Gastroesophageal sphincter (tissue), 3 donors: ENCODE measurements at regions not wholly inside any gene's neighbourhood (a gene's known extent, or its start where the extent isn't known, plus 50 kb on each side); places are given as distances from the start of the nearest gene placed in this dataset.

Source experiments
- EP300 ChIP-seq: sonication (generic); formaldehyde crosslinking; IDR thresholded peaks from one replicate; pipeline ENCODE4 v1.6.1; 2017; ENCODE audit warnings: antibody characterized with exemption, mild to moderate bottlenecking
- POLR2A ChIP-seq, 2 donors: fragments of 450-650 bp; IDR thresholded peaks; one replicate each; pipeline ENCODE4 v1.6.1; 2017; ENCODE audit warnings: antibody characterized with exemption in 2 of 2, mild to moderate bottlenecking in 2 of 2, moderate library complexity in 1 of 2
- POLR2AphosphoS5 ChIP-seq: sonication (generic); formaldehyde crosslinking; IDR thresholded peaks from one replicate; pipeline ENCODE4 v1.6.1; 2017; ENCODE audit warnings: antibody characterized with exemption
- TF ChIP-seq, protein P1 (sequence below), 4 experiments: fragments of 200-600 bp in 2 of 4; fragments of 450-650 bp in 2 of 4; sonication (generic) in 1 of 4; IDR thresholded peaks; one replicate each; pipeline ENCODE4 v1.5.1; 2017 to 2019; ENCODE audit warnings: antibody characterized with exemption in 4 of 4, mild to moderate bottlenecking in 2 of 4, moderate library complexity in 2 of 4

DNA sequence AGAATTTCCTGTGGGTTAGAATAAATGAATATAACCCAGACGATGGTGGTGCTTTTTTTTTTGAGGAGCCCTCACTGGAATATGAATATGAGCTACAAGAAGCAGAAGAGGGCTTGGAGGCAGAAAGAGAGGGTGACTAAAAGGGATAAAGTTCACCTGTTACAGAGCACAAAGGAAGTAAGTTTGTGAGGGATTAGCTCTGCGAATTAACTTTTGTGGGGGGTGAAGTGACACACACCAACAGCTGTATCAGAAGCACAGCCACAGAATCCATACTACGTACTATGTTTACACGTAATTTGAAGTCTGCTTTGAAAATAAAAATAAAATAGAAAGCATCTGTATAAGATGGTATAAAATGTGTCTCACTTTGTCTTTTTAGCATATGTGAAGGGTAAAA, 963.6 kb upstream of the DIAPH2 start:
- no peak for TF ChIP-seq EP300
- TF ChIP-seq, protein P1, sequence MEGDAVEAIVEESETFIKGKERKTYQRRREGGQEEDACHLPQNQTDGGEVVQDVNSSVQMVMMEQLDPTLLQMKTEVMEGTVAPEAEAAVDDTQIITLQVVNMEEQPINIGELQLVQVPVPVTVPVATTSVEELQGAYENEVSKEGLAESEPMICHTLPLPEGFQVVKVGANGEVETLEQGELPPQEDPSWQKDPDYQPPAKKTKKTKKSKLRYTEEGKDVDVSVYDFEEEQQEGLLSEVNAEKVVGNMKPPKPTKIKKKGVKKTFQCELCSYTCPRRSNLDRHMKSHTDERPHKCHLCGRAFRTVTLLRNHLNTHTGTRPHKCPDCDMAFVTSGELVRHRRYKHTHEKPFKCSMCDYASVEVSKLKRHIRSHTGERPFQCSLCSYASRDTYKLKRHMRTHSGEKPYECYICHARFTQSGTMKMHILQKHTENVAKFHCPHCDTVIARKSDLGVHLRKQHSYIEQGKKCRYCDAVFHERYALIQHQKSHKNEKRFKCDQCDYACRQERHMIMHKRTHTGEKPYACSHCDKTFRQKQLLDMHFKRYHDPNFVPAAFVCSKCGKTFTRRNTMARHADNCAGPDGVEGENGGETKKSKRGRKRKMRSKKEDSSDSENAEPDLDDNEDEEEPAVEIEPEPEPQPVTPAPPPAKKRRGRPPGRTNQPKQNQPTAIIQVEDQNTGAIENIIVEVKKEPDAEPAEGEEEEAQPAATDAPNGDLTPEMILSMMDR (IDR thresholded peaks at IDR 0.05), result no peak
- no peak for TF ChIP-seq POLR2AphosphoS5
- TF ChIP-seq POLR2A (IDR thresholded peaks at IDR 0.05), result no peak
